K562 (cell line): ENCODE measurements at regions not wholly inside any gene's neighbourhood (a gene's known extent, or its start where the extent isn't known, plus 50 kb on each side); places are given as distances from the start of the nearest gene placed in this dataset.

Experiments used
- ATAC-seq: fragments of 200-7000 bp; cut with Tn5 transposase; 3 replicates; pipeline ENCODE4 v1.9.1; 2020; ENCODE audit warnings: moderate library complexity
- BruUV-seq: library from RNA; stranded (reverse); fragments of 400-500 nt; replicated peaks from 2 replicates; lab custom pipeline; 2021; lab: Mats Ljungman, UMichigan
- CTCF ChIA-PET: fragments of 300-600 bp; formaldehyde crosslinking; extraction: SDS; loops from one replicate; lab custom pipeline; 2021; ENCODE audit warnings: low intra/inter-chr PET ratio; lab: Yijun Ruan, JAX
- POLR2A ChIA-PET: fragments of 300-600, 350-650 bp; sonication (Branson Sonifier 250); formaldehyde crosslinking; extraction: SDS; loops from one replicate; lab custom pipeline; 2021; ENCODE audit warnings: antibody characterized with exemption, inconsistent platforms; lab: Yijun Ruan, JAX
- DNase-seq, 4 experiments: peaks; one replicate each; pipeline versions ENCODE4 v3.0.0 to v3.0.0-alpha.2; 2011 to 2018; ENCODE audit warnings: low spot score in 3 of 4, mixed read lengths in 3 of 4; ENCODE audit errors: extremely low read depth in 1 of 4
- FAIRE-seq: peaks from 2 replicates; lab custom pipeline; 2011; peaks lifted over from hg19 to GRCh38; lab: Jason Lieb, UNC
- H2AFZ ChIP-seq: 2 replicates; pipeline ENCODE4 v1.6.0; 2011; ENCODE audit warnings: low read depth, low read length, control low read depth, inconsistent platforms
- H3K27ac ChIP-seq: fragments of 200-600 bp; 3 replicates; pipeline ENCODE4 v1.8.0; 2011; ENCODE audit warnings: low read depth, mild to moderate bottlenecking, control low read depth, inconsistent platforms, low read length, moderate library complexity, mixed read lengths; ENCODE audit errors: extremely low read depth
- H3K27me3 ChIP-seq, 2 experiments: fragments of 300-600 bp in 1 of 2; 2 replicates in 1 of 2; 3 replicates in 1 of 2; pipeline versions ENCODE4 v1.6.0 to v1.8.0; 2011; ENCODE audit warnings: inconsistent platforms in 2 of 2, low read length in 2 of 2, mild to moderate bottlenecking in 1 of 2, mixed read lengths in 1 of 2, moderate library complexity in 1 of 2; ENCODE audit not compliant: control insufficient read depth in 2 of 2, insufficient read depth in 2 of 2
- H3K36me3 ChIP-seq: fragments of 300-600 bp; 3 replicates; pipeline ENCODE4 v1.8.0; 2011; ENCODE audit warnings: mild to moderate bottlenecking, low read length, inconsistent platforms; ENCODE audit not compliant: control insufficient read depth, insufficient read depth
- H3K4me1 ChIP-seq, 2 experiments: fragments of 200-600 bp in 1 of 2; replicated peaks in 1 of 2; 2 replicates in 1 of 2; 3 replicates in 1 of 2; pipeline versions ENCODE4 v1.5.1 to v1.8.0; 2011; ENCODE audit warnings: inconsistent platforms in 2 of 2, low read length in 2 of 2, mild to moderate bottlenecking in 1 of 2, mixed read lengths in 1 of 2, moderate library complexity in 1 of 2; ENCODE audit not compliant: control insufficient read depth in 2 of 2, insufficient read depth in 2 of 2
- H3K4me2 ChIP-seq: 2 replicates; pipeline ENCODE4 v1.6.1; 2011; ENCODE audit warnings: low read length, control low read depth, inconsistent platforms, mixed read lengths; ENCODE audit not compliant: insufficient read depth
- H3K4me3 ChIP-seq: fragments of 200-600 bp; sonication (generic), shearing (Covaris generic); 2 replicates; pipeline ENCODE4 v1.5.1; 2016; ENCODE audit warnings: control low read depth, inconsistent platforms
- H3K79me2 ChIP-seq: fragments of 200-600 bp; 3 replicates; pipeline ENCODE4 v1.8.0; 2011; ENCODE audit warnings: low read length, inconsistent platforms; ENCODE audit not compliant: control insufficient read depth, insufficient read depth
- H3K9ac ChIP-seq, 2 experiments: 2 replicates each; pipeline versions ENCODE4 v1.6.0 to v1.6.1; 2011; ENCODE audit warnings: low read depth in 2 of 2, low read length in 2 of 2, control low read depth in 1 of 2, inconsistent platforms in 1 of 2, mild to moderate bottlenecking in 1 of 2, mixed read lengths in 1 of 2; ENCODE audit not compliant: insufficient read depth in 1 of 2
- H3K9me1 ChIP-seq: one replicate; pipeline ENCODE4 v1.6.0; 2011; ENCODE audit warnings: inconsistent platforms, mild to moderate bottlenecking, low read length, moderate library complexity; ENCODE audit not compliant: control insufficient read depth, insufficient read depth
- H3K9me3 ChIP-seq: replicated peaks from 2 replicates; pipeline ENCODE4 v1.5.1; 2011; ENCODE audit warnings: low read depth, low read length, inconsistent platforms; ENCODE audit not compliant: control insufficient read depth, insufficient read depth
- H4K20me1 ChIP-seq: replicated peaks from 2 replicates; pipeline ENCODE4 v1.6.1; 2011; ENCODE audit warnings: low read length, inconsistent platforms, mixed read lengths; ENCODE audit not compliant: control insufficient read depth, insufficient read depth
- ASH1L ChIP-seq: fragments of 450-650 bp; IDR thresholded peaks from 2 replicates; pipeline ENCODE4 v1.6.1; 2018; ENCODE audit warnings: borderline replicate concordance, mild to moderate bottlenecking, low read depth; ENCODE audit not compliant: partially characterized antibody
- ELK3 ChIP-seq: fragments of 450-650 bp; formaldehyde crosslinking; IDR thresholded peaks from 2 replicates; pipeline ENCODE4 v1.4.0; 2020; ENCODE audit warnings: mild to moderate bottlenecking
- POU5F1 ChIP-seq: fragments of 150-350 bp; IDR thresholded peaks from 2 replicates; pipeline ENCODE4 v1.6.1; 2014; ENCODE audit warnings: borderline replicate concordance, low read length, low read depth, mild to moderate bottlenecking; ENCODE audit not compliant: partially characterized antibody
- RCOR1 ChIP-seq, 2 experiments: IDR thresholded peaks; 2 replicates each; pipeline ENCODE4 v1.6.1; 2012; ENCODE audit warnings: low read depth in 2 of 2, low read length in 2 of 2, borderline replicate concordance in 1 of 2, improper control_type of control experiment in 1 of 2
- SETDB1 ChIP-seq: IDR thresholded peaks from one replicate; pipeline ENCODE4 v1.6.1; 2012; ENCODE audit warnings: low read length, control low read depth, inconsistent platforms
- SMARCA4 ChIP-seq: fragments of 450-650 bp; IDR thresholded peaks from 2 replicates; pipeline ENCODE4 v1.6.1; 2016
- TRIM28 ChIP-seq: fragments of 450-650 bp; IDR thresholded peaks from 2 replicates; pipeline ENCODE4 v1.6.1; 2017
- ZNF253 ChIP-seq: fragments of 250-450 bp; sonication (Bioruptor Pico); conservative IDR thresholded peaks from 2 replicates; pipeline ENCODE4 v1.6.1; 2021; ENCODE audit warnings: mild to moderate bottlenecking
- ZNF696 ChIP-seq: fragments of 250-450 bp; sonication (Bioruptor Pico); conservative IDR thresholded peaks from 2 replicates; pipeline ENCODE4 v1.4.0; 2020; ENCODE audit warnings: mild to moderate bottlenecking, moderate library complexity
- ZNF830 ChIP-seq: fragments of 250-450 bp; sonication (Bioruptor Pico); IDR thresholded peaks from 2 replicates; pipeline ENCODE4 v1.5.0; 2021; ENCODE audit warnings: mild to moderate bottlenecking
- WGBS: fragments of 100-300 bp; shearing (Covaris generic); methylation state at CpG from one replicate; pipeline ENCODE4 v1.1.6; 2016; ENCODE audit warnings: low coverage, mixed read lengths; ENCODE audit not compliant: insufficient coverage; ENCODE audit errors: missing lambda C conversion rate; 5-methylcytosine and 5-hydroxymethylcytosine counted together
- in situ Hi-C: fragments of 300-500 bp; cut with MboI; formaldehyde crosslinking; loops from 4 replicates; pipeline ENCODE4 v1.15.0; 2018; ENCODE audit warnings: inconsistent platforms, mixed read lengths
- intact Hi-C: fragments of 100-400 bp; cut with micrococcal nuclease; formaldehyde crosslinking; loops from 2 replicates; pipeline ENCODE4 v1.14.2; 2022
- TF ChIP-seq, protein P1 (sequence below): fragments of 450-650 bp; IDR thresholded peaks from one replicate; pipeline ENCODE4 v1.6.1; 2018; ENCODE audit warnings: mild to moderate bottlenecking, moderate library complexity; ENCODE audit not compliant: partially characterized antibody
- TF ChIP-seq, protein P2 (sequence below): fragments of 450-650 bp; IDR thresholded peaks from 2 replicates; pipeline ENCODE4 v1.6.1; 2017; ENCODE audit warnings: mild to moderate bottlenecking, moderate library complexity
- TF ChIP-seq, protein P3 (sequence below), 3 experiments: IDR thresholded peaks in 2 of 3; conservative IDR thresholded peaks in 1 of 3; 2 replicates each; pipeline ENCODE4 v1.5.1; 2011 to 2012; ENCODE audit warnings: low read length in 3 of 3, mild to moderate bottlenecking in 3 of 3, control low read depth in 2 of 3, improper control_type of control experiment in 1 of 3, inconsistent platforms in 1 of 3, low read depth in 1 of 3, mixed read lengths in 1 of 3, moderate library complexity in 1 of 3; ENCODE audit not compliant: insufficient read depth in 2 of 3

DNA sequence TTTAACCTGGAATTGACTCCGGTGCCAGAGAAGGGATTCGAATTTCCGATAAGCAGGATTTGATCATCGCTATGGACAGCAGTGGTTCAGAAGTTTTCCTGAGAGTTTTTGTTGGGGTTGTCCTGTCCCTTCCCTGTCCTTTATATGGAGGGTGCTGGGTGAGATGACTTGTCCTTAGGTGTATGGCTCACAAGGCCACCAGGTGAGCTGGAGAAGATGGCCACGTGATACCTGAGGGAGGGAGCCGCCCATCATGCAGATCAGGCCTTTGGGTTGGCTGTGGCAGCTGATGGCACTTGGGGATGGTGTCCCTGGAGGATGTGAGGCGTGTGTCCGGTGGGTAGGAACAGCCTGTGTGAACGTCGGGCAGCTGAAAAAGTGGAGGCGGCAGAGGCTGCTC, 187.7 kb downstream of the PTPN20 start:
- no TSS peak for BruUV-seq
- DNase-seq: no peak
- Histone ChIP-seq H3K27ac (no peak overlapping the region), H3K36me3 (no peaks in the 10 kb centered on the region), H3K9ac (no peak overlapping the region), H3K9me1 (no peaks in the 10 kb centered on the region), H2AFZ (no peak overlapping the region), H3K9me3 (no peaks in the 10 kb centered on the region), H3K27me3 (peaks cover 10 to 31% of the 10 kb centered on the region in 2 experiments; a peak in 3 of 5 replicates), H3K4me3 (no peak overlapping the region), H3K4me1 (no peaks in the 10 kb centered on the region), H3K79me2 (no peaks in the 10 kb centered on the region), H4K20me1 (no peaks in the 10 kb centered on the region), H3K4me2 (no peak overlapping the region)
- no peak for ATAC-seq
- TF ChIP-seq, protein P1, sequence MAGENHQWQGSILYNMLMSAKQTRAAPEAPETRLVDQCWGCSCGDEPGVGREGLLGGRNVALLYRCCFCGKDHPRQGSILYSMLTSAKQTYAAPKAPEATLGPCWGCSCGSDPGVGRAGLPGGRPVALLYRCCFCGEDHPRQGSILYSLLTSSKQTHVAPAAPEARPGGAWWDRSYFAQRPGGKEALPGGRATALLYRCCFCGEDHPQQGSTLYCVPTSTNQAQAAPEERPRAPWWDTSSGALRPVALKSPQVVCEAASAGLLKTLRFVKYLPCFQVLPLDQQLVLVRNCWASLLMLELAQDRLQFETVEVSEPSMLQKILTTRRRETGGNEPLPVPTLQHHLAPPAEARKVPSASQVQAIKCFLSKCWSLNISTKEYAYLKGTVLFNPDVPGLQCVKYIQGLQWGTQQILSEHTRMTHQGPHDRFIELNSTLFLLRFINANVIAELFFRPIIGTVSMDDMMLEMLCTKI: no peak
- TF ChIP-seq ZNF830 (CRISPR knock-in tag) (no peak), ZNF696 (CRISPR knock-in tag) (no peak), SETDB1 (no peak), ELK3 (CRISPR knock-in tag) (no peak), RCOR1 (IDR thresholded peaks at IDR 0.05; ENCODE audit: borderline replicate concordance in 1 of 2, low read depth in 2 of 2, low read length in 2 of 2) (no peak), POU5F1 (no peak), ASH1L (no peak), TRIM28 (no peak), ZNF253 (CRISPR knock-in tag) (no peak), SMARCA4 (no peak)
- TF ChIP-seq, protein P2, sequence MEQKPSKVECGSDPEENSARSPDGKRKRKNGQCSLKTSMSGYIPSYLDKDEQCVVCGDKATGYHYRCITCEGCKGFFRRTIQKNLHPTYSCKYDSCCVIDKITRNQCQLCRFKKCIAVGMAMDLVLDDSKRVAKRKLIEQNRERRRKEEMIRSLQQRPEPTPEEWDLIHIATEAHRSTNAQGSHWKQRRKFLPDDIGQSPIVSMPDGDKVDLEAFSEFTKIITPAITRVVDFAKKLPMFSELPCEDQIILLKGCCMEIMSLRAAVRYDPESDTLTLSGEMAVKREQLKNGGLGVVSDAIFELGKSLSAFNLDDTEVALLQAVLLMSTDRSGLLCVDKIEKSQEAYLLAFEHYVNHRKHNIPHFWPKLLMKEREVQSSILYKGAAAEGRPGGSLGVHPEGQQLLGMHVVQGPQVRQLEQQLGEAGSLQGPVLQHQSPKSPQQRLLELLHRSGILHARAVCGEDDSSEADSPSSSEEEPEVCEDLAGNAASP: no peak
- TF ChIP-seq, protein P3, sequence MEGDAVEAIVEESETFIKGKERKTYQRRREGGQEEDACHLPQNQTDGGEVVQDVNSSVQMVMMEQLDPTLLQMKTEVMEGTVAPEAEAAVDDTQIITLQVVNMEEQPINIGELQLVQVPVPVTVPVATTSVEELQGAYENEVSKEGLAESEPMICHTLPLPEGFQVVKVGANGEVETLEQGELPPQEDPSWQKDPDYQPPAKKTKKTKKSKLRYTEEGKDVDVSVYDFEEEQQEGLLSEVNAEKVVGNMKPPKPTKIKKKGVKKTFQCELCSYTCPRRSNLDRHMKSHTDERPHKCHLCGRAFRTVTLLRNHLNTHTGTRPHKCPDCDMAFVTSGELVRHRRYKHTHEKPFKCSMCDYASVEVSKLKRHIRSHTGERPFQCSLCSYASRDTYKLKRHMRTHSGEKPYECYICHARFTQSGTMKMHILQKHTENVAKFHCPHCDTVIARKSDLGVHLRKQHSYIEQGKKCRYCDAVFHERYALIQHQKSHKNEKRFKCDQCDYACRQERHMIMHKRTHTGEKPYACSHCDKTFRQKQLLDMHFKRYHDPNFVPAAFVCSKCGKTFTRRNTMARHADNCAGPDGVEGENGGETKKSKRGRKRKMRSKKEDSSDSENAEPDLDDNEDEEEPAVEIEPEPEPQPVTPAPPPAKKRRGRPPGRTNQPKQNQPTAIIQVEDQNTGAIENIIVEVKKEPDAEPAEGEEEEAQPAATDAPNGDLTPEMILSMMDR (IDR thresholded peaks at IDR 0.05 in 2 of 3, conservative IDR thresholded peaks at IDR 0.05 in 1 of 3; ENCODE audit: insufficient read depth in 2 of 3, low read depth in 1 of 3, low read length in 3 of 3): no peak
- FAIRE-seq: no peak
- intact Hi-C loops: no loop called here
- 2% methylated on average over 11 of the region's 11 CpGs for WGBS
- POLR2A ChIA-PET: interaction anchor here (0.9 kb wide), 1 partner anchor 14 kb away, joined by 3 read pairs; no protein-coding TSS in a partner anchor
- in situ Hi-C loops: no loop called here
- CTCF ChIA-PET: no interaction called here
